A549 (cell line): ENCODE measurements at regions not wholly inside any gene's neighbourhood (a gene's known extent, or its start where the extent isn't known, plus 50 kb on each side); places are given as distances from the start of the nearest gene placed in this dataset.

ENCODE experiments used
- CEBPB ChIP-seq, 2 experiments: fragments of >200 bp in 1 of 2; sonication (Bioruptor Twin) in 1 of 2; formaldehyde crosslinking in 1 of 2; IDR thresholded peaks; 2 replicates each; pipeline ENCODE4 v1.6.1; 2012 to 2016
- EHMT2 ChIP-seq: fragments of 200-600 bp; sonication (generic); IDR thresholded peaks from 2 replicates; pipeline ENCODE4 v1.6.1; 2016; ENCODE audit warnings: antibody characterized with exemption, low read depth, mild to moderate bottlenecking, moderate library complexity
- FOSB ChIP-seq: fragments of 250-450 bp; sonication (Bioruptor Pico); IDR thresholded peaks from 2 replicates; pipeline ENCODE4 v1.5.0; 2020; ENCODE audit warnings: mild to moderate bottlenecking, moderate library complexity
- POLR2A ChIP-seq: IDR thresholded peaks from 2 replicates; pipeline ENCODE4 v1.6.1; 2012; ENCODE audit warnings: mild to moderate bottlenecking, low read length
- RNF2 ChIP-seq: fragments of 200-600 bp; sonication (generic); IDR thresholded peaks from 2 replicates; pipeline ENCODE4 v1.6.1; 2016; ENCODE audit warnings: low read depth, mild to moderate bottlenecking, antibody characterized with exemption, moderate library complexity, borderline replicate concordance
- SREBF2 ChIP-seq: fragments of 450-650 bp; IDR thresholded peaks from 2 replicates; pipeline ENCODE4 v1.6.1; 2014; ENCODE audit warnings: mild to moderate bottlenecking, moderate library complexity
- TFCP2L1 ChIP-seq: fragments of 250-450 bp; sonication (Bioruptor Pico); IDR thresholded peaks from 2 replicates; pipeline ENCODE4 v1.5.0; 2021; ENCODE audit warnings: mild to moderate bottlenecking
- ZFP36 ChIP-seq: fragments of 450-650 bp; IDR thresholded peaks from 2 replicates; pipeline ENCODE4 v1.6.1; 2014; ENCODE audit warnings: borderline replicate concordance; ENCODE audit not compliant: partially characterized antibody
- TF ChIP-seq, protein P1 (sequence below): fragments of >200 bp; sonication (Bioruptor Twin); formaldehyde crosslinking; IDR thresholded peaks from 3 replicates; pipeline ENCODE4 v1.5.1; 2016
- TF ChIP-seq, protein P2 (sequence below): IDR thresholded peaks from 2 replicates; pipeline ENCODE4 v1.6.1; 2012
- TF ChIP-seq, protein P3 (sequence below): fragments of 450-650 bp; IDR thresholded peaks from 2 replicates; pipeline ENCODE4 v1.6.1; 2014; ENCODE audit warnings: antibody characterized with exemption

DNA sequence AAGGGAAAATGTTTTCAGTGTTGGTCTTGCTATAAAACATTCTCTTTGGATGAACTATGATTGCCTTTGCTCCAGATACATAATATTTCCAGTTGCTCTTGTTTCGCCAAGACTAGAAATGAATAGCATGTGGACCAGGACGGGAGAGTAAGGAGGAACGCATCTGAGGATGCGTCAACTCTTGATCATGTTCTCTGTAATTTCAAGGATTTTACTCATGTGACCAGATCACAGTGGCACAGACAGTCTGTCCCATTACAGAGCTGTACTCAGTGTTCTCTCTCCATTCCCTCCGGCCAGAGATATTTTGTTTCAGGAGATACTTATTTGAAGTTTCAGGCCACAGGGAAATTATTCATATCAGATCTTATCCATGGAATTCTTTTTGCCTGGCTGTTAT lies 266.6 kb downstream of the MID1IP1 start:
- no peak for TF ChIP-seq POLR2A
- TF ChIP-seq EHMT2: no peak
- TF ChIP-seq, protein P1, sequence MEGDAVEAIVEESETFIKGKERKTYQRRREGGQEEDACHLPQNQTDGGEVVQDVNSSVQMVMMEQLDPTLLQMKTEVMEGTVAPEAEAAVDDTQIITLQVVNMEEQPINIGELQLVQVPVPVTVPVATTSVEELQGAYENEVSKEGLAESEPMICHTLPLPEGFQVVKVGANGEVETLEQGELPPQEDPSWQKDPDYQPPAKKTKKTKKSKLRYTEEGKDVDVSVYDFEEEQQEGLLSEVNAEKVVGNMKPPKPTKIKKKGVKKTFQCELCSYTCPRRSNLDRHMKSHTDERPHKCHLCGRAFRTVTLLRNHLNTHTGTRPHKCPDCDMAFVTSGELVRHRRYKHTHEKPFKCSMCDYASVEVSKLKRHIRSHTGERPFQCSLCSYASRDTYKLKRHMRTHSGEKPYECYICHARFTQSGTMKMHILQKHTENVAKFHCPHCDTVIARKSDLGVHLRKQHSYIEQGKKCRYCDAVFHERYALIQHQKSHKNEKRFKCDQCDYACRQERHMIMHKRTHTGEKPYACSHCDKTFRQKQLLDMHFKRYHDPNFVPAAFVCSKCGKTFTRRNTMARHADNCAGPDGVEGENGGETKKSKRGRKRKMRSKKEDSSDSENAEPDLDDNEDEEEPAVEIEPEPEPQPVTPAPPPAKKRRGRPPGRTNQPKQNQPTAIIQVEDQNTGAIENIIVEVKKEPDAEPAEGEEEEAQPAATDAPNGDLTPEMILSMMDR: no peak
- TF ChIP-seq, protein P2, sequence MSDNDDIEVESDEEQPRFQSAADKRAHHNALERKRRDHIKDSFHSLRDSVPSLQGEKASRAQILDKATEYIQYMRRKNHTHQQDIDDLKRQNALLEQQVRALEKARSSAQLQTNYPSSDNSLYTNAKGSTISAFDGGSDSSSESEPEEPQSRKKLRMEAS: no peak
- no peak for TF ChIP-seq ZFP36
- no peak for TF ChIP-seq FOSB
- TF ChIP-seq, protein P3, sequence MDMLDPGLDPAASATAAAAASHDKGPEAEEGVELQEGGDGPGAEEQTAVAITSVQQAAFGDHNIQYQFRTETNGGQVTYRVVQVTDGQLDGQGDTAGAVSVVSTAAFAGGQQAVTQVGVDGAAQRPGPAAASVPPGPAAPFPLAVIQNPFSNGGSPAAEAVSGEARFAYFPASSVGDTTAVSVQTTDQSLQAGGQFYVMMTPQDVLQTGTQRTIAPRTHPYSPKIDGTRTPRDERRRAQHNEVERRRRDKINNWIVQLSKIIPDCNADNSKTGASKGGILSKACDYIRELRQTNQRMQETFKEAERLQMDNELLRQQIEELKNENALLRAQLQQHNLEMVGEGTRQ: no peak
- no peak for TF ChIP-seq CEBPB (IDR thresholded peaks at IDR 0.05)
- no peak for TF ChIP-seq RNF2
- no peak for TF ChIP-seq SREBF2
- TF ChIP-seq TFCP2L1: no peak
